SKM-1 treated with dmso at 0.1 percent for 144 hours (cell line): ENCODE measurements at regions not wholly inside any gene's neighbourhood (a gene's known extent, or its start where the extent isn't known, plus 50 kb on each side); places are given as distances from the start of the nearest gene placed in this dataset.

Experiments used
- DNase-seq: peaks from one replicate; lab custom pipeline; 2025; ENCODE audit not compliant: unreplicated experiment; lab: John Stamatoyannopoulos, UW

DNA sequence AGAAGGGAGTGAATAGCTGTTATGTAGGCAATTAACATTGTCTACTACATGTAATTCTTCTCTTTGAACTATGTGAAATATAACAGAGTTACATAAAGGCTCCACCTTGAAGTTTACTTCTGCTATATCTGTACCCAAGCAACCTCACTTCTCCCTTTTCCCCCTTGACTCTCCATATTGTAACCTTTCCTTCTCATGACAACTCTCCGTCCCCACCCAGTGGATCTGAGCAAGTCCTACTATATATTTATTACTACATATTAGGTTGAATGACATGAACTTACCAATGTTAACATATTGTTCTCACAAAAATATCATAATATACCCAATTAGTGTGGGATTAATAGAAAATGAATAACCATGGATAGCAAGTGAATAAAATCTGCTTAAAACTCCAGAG is 93.2 kb upstream of the ATP8A1 start:
- DNase-seq = peak; percentile 63

DNA sequence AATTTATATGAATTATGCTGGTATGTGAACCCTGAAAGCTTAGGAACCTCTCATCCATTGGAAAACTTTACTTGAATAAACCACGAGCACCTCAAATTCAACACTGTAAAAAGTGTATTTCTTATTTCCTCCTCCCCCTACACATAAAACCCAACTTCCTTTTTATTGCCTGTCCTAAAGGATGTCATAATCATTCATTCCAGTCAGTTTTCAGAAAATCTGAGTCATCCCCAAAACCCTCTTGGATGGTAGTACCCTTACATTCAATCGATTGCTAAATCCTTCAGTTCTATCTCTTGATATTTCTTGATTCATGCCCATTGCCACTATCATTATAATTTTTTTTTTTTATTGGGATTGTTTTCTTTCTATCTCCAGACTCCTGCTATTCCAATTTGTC is 91.1 kb upstream of the ATP8A1 start:
- DNase-seq = no peak

DNA sequence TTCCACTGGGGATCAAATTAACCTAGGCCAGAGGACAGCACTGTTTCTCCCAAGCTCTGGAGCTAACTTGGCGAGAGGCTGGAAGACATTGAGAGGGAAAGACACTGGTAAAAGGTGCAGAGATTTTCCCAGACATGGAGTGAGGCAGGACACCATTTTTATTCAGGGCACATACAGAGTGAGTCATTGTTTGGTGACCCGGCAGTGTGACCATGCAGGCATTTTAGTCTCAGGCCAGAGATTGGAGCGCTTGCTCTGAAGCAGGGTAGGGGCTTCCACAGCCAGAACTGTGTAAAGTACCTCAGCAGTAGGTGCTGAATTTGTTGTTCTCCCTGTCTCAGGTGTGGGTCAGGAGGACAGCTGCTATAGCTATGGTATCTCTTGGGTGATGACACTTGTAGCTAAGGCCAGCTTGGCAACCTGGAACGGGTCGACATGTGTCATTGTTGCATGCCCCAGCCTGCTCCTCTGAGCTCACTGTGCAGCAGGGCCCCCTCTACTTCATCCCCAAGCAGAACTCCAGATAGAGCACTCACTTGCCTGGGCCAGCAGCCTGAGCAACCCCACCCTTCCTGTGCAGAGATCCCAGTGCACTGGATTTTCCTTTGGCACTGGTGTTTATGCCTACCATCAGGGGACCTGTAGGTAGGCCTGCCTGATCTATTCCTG is 79.8 kb upstream of the ATP8A1 start:
- no peak for DNase-seq

DNA sequence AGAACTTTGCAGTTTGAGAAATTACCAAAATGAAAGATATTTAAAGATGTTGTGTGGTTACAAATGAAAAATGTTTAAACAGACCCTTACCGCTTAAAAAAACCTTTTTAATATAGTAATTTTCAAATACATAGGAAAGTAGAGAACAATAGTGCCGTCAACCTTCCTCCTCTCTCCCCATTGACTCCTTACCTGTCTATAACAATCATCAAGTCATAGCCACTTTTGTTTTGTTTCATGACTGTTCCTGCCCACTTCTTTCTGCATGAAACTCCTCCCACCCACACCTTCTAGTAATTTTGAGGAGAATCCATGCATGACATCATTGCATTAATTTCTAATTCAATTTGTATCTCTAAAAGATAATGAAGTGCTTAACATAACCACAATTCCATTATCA is 76.5 kb upstream of the ATP8A1 start:
- no peak for DNase-seq

DNA sequence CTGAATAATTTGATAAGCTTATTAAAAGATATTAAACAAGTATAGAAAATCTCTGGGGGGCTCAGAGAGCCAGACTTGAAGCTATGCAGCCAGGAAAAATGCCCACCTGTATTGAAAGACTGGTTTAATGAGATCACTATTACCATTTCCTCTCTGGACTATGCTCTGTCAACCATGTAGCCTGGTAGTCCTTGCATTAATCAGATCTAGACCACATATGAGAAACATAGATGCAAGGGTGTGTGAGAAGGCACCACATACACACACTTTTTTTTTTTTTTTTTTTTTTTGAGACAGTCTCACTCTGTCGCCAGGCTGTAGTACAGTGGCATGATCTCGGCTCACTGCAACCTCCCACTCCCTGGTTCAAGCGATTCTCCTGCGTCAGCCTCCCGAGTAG is 75.9 kb upstream of the ATP8A1 start:
- DNase-seq = no peak

DNA sequence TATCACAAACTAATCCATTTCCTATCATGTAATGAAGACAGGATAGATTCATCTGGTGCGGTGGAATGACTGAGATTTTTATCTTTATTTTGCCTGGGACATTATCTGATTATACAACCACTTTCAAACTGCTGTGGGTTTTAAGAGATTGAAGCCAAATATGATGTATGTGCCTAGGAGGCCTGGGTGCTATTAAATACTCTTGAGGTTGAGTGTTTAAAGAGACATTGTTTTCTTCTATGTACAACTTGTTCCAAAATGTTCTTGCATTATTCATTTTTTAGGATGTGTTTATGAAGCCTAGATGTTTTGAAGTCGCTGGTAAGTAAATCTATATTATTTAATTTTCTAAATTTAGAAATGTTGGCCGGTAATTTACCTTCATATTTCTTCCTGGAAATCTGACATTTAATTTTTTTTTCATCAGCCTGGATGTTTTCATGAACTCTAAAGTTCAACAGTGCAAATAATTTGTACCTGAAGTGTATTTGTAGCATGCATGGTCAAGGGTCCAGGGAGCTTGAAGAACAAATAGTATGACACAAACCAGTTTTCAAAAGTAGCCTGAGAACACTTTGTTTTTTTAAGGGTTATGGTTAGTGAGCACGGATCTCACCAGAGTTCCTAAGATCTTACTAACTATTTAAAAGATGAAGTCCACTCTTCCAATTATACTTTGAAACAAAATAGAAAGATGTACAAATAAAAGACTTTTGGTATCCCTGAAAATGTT is 72.8 kb upstream of the ATP8A1 start:
- DNase-seq = no peak

DNA sequence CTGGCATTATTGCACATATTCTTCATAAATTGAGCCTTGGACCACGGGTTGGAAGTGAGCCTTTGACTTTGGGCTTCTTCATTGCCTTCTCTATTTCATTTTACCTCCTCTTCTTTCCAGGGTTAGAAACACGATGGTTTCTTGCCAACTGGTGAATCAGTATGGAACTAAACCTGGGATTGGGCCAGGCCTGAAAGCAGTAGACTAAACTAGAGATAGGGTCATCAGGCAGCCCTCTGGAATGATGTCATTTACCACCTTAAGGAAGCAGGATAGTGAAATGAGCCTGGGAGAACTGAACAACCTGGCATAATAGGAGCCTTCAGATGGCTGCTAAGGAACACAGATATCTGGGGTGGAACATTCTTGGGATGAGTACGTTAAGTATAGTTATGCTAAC is 67.5 kb upstream of the ATP8A1 start:
- DNase-seq = no peak

DNA sequence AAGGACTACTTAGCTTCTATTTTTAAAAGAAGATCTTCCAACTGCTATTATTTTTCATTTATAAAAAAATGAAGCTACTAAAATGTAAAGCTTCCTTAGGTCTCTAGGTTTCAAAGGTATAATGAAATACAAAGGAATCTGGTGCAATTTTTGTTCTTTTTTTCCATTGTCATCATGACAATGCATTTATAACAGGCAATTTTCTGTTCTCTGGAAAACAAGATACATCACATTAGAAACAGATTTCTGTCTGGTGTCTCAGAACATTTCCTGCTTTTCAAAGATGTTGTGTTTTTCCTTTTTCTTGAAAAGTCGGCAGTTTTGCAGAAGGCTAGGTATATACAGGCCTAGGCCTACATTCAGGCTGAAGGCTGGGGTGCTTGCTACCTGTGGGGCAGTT is 63.6 kb upstream of the ATP8A1 start:
- no peak for DNase-seq

DNA sequence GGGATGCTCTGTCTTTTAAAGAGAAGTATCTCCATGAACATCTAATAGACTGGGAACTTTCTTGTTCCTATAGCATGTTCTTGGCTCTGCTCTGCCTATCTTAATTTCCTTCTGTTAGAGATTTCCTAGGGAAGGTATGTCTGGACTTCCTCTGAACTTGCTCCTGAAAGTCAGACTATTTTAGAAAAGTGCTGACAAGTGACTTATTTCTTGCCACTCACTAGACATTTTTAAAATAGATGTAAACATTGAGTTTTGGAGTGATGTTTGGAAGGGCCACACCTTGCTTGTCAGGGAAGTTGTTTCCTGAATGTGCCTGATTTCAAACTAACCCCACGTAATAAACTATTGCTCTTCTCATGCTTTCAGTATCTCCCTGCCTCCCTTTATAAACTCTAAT is 62.4 kb upstream of the ATP8A1 start:
- DNase-seq = no peak

DNA sequence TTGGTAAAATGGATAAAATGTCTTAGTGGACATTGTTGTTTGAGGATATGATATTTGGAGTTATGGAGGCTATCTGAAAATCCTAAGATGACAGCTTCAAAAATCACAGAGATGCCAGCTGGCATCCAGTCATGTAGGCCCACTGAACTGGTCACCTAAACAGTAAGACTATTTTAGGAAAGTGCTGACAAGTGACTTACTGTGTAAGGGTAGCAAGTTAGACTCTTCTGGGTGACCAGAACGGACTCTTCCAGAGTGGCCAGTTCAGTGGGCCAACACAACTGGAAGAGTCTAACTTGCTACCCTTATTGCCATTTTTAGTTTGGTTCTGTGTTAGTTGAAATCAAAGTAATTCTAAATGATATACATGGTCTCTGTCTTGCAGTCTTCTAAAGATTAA is 61.4 kb upstream of the ATP8A1 start:
- DNase-seq = no peak

DNA sequence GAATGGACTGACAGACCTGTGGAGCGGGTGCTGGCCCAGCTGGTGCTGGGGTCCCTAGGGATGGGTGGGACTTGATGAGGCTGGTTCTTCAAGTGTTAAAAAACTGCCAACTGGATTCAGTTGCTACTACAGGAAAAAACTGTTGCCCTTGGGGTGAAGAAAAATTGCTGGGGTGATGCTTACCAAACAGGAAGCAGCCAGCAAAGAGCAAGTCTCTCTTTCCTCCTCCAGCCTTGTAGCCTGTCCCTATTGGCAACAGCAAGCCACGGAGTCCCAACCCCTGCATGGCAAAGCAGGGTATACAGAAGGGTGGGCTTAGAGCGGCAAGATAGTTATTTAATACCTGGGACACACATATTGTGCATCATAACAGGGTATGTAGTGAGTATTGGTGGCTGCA is 60.1 kb upstream of the ATP8A1 start:
- DNase-seq = no peak

DNA sequence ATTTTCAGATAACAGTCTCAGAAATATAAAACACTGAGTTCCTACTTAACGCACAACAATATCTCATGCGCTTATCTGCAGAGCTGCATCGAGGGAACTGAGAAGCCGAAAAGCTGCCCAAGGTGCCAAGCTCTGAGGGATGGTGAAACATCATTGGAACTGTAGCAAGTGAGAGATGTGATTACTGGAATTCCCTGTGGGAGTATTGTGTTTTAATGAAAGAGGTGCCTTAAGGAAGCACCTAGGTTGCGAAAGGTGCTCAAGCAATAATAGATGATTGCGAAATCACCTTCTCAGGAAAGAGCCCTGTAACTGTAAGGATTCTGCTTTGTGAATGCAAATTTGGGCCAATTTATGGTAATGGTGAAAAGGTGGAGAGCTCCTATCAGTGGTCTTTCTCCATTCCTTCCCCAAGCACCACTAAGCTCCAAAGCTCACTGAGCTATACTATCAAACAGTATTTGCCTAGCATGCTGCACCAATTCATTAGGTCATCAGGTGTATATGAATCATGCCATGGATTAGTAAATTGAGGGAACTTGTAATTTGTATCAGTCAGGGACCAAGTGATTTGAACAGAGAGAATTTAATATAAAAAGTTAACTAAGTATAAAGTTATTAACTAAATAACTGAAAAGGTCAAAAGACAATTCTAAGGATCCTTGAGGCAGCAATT is 59.0 kb upstream of the ATP8A1 start:
- DNase-seq = no peak

DNA sequence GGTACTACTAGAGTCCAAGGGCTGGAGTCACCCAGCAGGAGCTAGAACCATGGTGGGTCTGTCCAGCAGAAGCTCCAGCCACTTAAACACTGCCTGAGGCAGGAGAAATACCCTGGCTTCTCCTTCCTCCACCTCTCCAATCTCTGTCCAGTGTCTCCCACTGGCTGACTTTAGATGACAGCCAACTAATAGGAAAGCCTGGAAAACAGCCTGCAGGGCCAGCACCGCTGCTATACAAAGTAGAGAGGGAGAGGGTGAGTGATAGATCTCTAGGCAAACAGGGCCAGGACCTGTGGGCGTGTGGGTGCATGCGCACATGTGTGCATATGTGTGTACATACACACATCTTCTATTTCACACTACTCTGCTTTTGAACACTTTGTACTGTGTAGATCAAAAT is 56.5 kb upstream of the ATP8A1 start:
- no peak for DNase-seq

DNA sequence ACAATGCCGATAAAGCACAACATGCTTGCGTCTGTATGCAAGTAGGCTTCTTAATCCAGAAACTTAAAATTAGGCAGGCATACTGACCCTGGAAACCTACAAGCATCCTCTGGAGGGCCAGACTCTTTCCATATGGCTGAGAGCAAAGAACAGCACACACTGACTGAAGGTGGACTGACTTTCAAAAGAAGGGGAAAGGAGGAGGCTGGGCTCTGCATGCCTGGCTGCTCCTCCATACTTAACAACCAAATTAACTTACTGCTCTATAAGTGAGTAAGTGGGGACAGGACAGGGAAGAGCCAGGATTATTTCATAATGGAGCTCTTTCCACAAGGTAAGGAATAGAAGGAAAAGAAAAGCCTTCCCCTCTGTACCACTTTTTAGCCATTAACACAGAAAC is 55.9 kb upstream of the ATP8A1 start:
- DNase-seq = no peak

DNA sequence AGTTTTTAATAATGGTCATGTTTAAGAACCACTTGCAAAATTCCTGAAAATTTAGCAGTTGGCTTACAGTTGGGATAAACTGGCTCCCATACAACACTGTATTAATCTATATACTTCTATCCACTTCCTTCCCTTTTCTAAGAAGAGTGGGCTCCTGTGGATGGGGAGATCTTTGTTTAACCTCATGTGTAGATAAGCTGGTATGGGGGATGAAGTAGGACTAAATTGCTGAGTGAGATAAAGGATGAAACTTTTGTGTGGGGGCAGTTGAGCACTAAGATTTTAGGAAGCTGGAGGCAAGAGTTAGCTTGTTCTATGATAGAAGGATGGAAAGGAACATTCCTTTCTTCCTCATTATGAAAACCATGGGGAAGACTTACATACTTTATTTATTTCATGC is 54.6 kb upstream of the ATP8A1 start:
- no peak for DNase-seq

DNA sequence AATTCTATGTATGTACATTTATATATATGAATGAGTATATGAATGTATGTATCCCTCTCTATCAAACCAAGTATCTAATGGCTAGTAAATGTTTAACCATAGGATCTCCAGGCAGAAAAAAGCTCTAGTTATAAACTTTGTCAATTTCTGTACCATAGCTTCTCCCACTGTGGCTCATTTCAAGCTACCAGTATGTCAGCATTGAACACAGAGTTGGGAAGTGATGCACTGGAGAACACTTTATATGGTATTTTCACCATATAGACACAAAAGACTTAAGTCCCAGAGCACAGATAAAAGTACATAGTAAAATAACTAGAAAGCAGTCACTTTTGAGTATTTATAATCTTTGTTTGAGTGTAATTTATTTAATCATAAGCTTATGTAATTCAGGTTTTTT is 53.9 kb upstream of the ATP8A1 start:
- DNase-seq = no peak

DNA sequence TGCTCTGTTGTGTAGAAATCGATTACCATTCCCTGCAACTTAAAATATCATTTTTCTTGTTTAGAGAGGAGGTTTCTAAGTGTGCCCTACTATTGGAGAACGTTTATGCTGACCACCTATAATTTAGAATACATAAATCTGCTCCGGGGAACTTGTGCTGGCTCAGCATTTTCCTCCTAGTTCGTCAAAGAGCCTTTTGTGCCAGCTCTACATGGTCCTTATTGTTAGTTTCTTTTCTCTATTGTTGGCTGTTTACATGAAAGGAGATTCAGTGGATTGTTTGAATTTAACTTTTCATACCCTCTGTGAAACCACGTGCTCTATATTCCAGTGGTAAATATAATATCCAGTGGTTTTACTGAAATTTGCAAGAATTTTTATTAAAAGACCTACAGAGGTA is 53.4 kb upstream of the ATP8A1 start:
- DNase-seq = no peak

DNA sequence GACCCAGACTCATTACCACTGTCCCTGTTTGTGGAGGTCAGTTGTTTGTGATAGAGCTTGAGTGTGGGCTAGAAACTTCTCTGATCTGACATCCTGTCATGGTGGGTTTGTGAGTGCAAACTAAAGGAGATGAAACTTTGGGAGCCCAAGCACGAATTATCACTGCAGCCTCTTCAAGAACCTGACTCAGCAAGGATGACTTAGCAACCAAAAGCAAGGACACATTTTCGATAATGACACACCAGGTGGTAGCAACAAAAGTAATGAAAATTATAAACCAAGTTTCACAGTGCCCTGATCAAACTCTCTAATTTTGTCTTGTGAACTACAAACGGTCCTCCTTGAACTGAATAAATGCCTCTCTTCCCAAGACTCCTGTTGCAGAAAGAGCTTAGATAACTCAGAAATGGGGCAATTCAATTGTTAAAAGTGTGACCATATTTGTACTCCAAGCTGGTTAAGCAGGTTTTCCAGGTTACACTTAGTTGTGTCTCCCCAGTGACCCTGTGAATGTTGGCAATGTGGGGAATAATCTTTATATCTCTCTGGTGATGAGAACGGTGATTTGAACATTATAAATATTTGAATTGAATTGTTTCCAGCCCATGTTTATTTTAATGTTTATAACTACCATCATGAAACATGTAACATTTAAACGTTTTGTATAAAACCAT is 52.6 kb upstream of the ATP8A1 start:
- DNase-seq = no peak

DNA sequence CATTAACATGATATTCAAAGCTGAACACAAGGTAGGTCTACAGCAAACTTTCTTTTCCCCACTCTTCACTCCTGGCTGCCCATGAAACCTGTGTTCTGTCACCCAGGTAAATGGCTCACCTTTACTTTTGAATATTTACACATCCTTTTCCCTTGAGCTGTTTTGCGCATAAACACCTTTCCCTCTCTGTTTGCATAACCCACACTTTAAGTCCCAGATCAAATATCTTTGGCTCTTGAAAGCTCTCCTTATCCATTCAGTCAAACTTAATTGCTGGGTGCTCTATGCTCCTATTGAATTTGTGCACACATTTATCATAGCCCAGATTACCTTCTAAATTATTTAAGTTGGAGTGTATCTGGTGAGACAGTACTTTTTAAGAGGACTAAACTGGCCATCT is 51.7 kb upstream of the ATP8A1 start:
- DNase-seq = no peak
